ENCODE measurements at regions not wholly inside any gene's neighbourhood (a gene's known extent, or its start where the extent isn't known, plus 50 kb on each side); places are given as distances from the start of the nearest gene placed in this dataset.

DNA sequence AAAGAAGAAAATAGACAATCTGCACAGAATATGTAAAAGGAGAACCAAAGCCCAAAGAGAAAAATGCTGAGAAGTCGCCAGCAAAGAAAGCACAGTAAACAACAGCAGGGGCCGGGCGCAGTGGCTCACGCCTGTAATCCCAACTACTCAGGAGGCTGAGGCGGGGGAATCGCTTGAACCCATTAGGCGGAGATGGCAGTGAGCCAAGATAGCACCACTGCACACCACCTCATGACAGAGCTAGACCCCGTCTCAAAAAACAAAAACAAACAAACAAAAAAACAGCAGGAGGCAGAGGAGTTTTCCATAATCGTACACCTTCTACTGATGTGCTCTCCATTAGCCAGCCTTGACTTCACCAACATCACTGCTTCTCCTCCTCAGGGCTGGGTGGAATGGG, 153.2 kb downstream of the LYPLAL1 start:
- TF ChIP-seq, protein P1, sequence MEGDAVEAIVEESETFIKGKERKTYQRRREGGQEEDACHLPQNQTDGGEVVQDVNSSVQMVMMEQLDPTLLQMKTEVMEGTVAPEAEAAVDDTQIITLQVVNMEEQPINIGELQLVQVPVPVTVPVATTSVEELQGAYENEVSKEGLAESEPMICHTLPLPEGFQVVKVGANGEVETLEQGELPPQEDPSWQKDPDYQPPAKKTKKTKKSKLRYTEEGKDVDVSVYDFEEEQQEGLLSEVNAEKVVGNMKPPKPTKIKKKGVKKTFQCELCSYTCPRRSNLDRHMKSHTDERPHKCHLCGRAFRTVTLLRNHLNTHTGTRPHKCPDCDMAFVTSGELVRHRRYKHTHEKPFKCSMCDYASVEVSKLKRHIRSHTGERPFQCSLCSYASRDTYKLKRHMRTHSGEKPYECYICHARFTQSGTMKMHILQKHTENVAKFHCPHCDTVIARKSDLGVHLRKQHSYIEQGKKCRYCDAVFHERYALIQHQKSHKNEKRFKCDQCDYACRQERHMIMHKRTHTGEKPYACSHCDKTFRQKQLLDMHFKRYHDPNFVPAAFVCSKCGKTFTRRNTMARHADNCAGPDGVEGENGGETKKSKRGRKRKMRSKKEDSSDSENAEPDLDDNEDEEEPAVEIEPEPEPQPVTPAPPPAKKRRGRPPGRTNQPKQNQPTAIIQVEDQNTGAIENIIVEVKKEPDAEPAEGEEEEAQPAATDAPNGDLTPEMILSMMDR (conservative IDR thresholded peaks at IDR 0.05): no peak
- no peaks in the 10 kb centered on the region for H3K36me3 ChIP-seq (ENCODE audit: control insufficient read depth, insufficient read depth, low read length)
- WGBS, 2 experiments (ENCODE audit: insufficient coverage in 1 of 2, insufficient read length in 1 of 2): 93 to 97% methylated on average over 6 to 9 of the region's 9 CpGs
- H3K4me3 Mint-ChIP-seq: no peak overlapping the region
- peaks cover 19% of the 10 kb centered on the region for H3K9me3 ChIP-seq (ENCODE audit: control insufficient read depth, low read length)
- peaks cover 8% of the 10 kb centered on the region for H3K4me1 Mint-ChIP-seq
- H3K27ac Mint-ChIP-seq: no peak overlapping the region
- H3K9ac ChIP-seq (ENCODE audit: extremely low read depth, low read length, poor library complexity, severe bottlenecking): no peak overlapping the region
- no peak overlapping the region for H3K4me3 ChIP-seq (ENCODE audit: low read length)
- H3K27ac ChIP-seq (ENCODE audit: low read depth, low read length): no peak overlapping the region
- H3K4me1 ChIP-seq (ENCODE audit: control insufficient read depth, insufficient read depth, low read length): no peaks in the 10 kb centered on the region
- peaks cover 5% of the 10 kb centered on the region for H3K36me3 Mint-ChIP-seq (ENCODE audit: low read depth)
- H3K27me3 Mint-ChIP-seq (ENCODE audit: insufficient read depth): no peaks in the 10 kb centered on the region
- peaks cover 9% of the 10 kb centered on the region for H3K9me3 Mint-ChIP-seq
- no peak for DNase-seq
- no peaks in the 10 kb centered on the region for H3K27me3 ChIP-seq (ENCODE audit: control insufficient read depth, insufficient read depth, low read length, poor library complexity, severe bottlenecking)

DNA sequence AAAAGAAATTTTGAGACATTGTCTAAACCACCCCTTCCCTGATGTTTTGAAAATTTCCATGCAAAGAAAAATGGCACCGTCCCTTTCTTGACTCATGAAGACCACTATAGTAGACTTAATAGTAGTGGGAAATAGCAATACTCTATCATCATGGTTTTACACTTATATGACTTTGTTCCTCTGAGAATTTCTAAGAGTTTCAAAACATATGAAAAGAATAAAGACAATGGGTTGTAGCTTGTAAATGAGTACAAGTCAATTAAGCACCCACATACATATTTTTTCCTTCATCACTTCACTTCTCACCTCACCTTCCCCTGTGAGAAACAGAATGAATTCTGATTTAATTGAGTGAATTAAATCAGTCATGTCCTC, 151.7 kb downstream of the LYPLAL1 start:
- Mint-ChIP-seq H3K9me3 (peaks cover 9% of the 10 kb centered on the region), H3K4me1 (peaks cover 8% of the 10 kb centered on the region), H3K27me3 (ENCODE audit: insufficient read depth) (no peaks in the 10 kb centered on the region), H3K4me3 (no peak overlapping the region), H3K36me3 (ENCODE audit: low read depth) (peaks cover 5% of the 10 kb centered on the region), H3K27ac (no peak overlapping the region)
- Histone ChIP-seq H3K36me3 (ENCODE audit: control insufficient read depth, insufficient read depth, low read length) (no peaks in the 10 kb centered on the region), H3K4me3 (ENCODE audit: low read length) (no peak overlapping the region), H3K27ac (ENCODE audit: low read depth, low read length) (no peak overlapping the region), H3K9ac (ENCODE audit: extremely low read depth, low read length, poor library complexity, severe bottlenecking) (no peak overlapping the region), H3K9me3 (ENCODE audit: control insufficient read depth, low read length) (peaks cover 19% of the 10 kb centered on the region), H3K27me3 (ENCODE audit: control insufficient read depth, insufficient read depth, low read length, poor library complexity, severe bottlenecking) (no peaks in the 10 kb centered on the region), H3K4me1 (ENCODE audit: control insufficient read depth, insufficient read depth, low read length) (no peaks in the 10 kb centered on the region)
- TF ChIP-seq, protein P1 (conservative IDR thresholded peaks at IDR 0.05): no peak
- no peak for DNase-seq
- WGBS, 2 experiments (ENCODE audit: insufficient coverage in 1 of 2, insufficient read length in 1 of 2): 100% methylated on average over 1 of the region's 1 CpG; no CpG with 5 or more reads in 1 of the 2 experiments

GRCh38 chr1:219324629-219325367, 151.1 kb downstream of the LYPLAL1 start:
- Histone ChIP-seq H3K4me3 (ENCODE audit: low read length) (no peak overlapping the region), H3K36me3 (ENCODE audit: control insufficient read depth, insufficient read depth, low read length) (no peaks in the 10 kb centered on the region), H3K27me3 (ENCODE audit: control insufficient read depth, insufficient read depth, low read length, poor library complexity, severe bottlenecking) (no peaks in the 10 kb centered on the region), H3K9me3 (ENCODE audit: control insufficient read depth, low read length) (peaks cover 19% of the 10 kb centered on the region), H3K27ac (ENCODE audit: low read depth, low read length) (no peak overlapping the region), H3K9ac (ENCODE audit: extremely low read depth, low read length, poor library complexity, severe bottlenecking) (no peak overlapping the region), H3K4me1 (ENCODE audit: control insufficient read depth, insufficient read depth, low read length) (no peaks in the 10 kb centered on the region)
- TF ChIP-seq, protein P1 (conservative IDR thresholded peaks at IDR 0.05): no peak
- WGBS, 2 experiments (ENCODE audit: insufficient coverage in 1 of 2, insufficient read length in 1 of 2): 94 to 100% methylated on average over 4 to 6 of the region's 6 CpGs
- Mint-ChIP-seq H3K27me3 (ENCODE audit: insufficient read depth) (no peaks in the 10 kb centered on the region), H3K4me1 (peaks cover 8% of the 10 kb centered on the region), H3K27ac (no peak overlapping the region), H3K9me3 (peaks cover 9% of the 10 kb centered on the region), H3K4me3 (no peak overlapping the region), H3K36me3 (ENCODE audit: low read depth) (peaks cover 5% of the 10 kb centered on the region)
- DNase-seq: no peak
